Nephron (organoid): ENCODE measurements at regions not wholly inside any gene's neighbourhood (a gene's known extent, or its start where the extent isn't known, plus 50 kb on each side); places are given as distances from the start of the nearest gene placed in this dataset.
A peak's percentile ranks its signal among the peaks of the same experiment; 100 is the strongest.

Experiments
- H3K27ac Mint-ChIP-seq, 3 experiments: 2 replicates each; pipeline ENCODE4 v1.8.0; 2020; ENCODE audit warnings: mixed read lengths in 3 of 3, mild to moderate bottlenecking in 2 of 3, moderate library complexity in 1 of 3
- H3K27me3 Mint-ChIP-seq: 2 replicates; pipeline ENCODE4 v1.8.0; 2021; ENCODE audit warnings: low read depth, mild to moderate bottlenecking, moderate library complexity, mixed read lengths
- H3K36me3 Mint-ChIP-seq: 2 replicates; pipeline ENCODE4 v1.8.0; 2020; ENCODE audit warnings: low read depth, mixed read lengths
- H3K4me1 Mint-ChIP-seq: 2 replicates; pipeline ENCODE4 v1.8.0; 2020; ENCODE audit warnings: mixed read lengths
- H3K4me3 Mint-ChIP-seq, 3 experiments: 2 replicates each; pipeline ENCODE4 v1.8.0; 2020; ENCODE audit warnings: mild to moderate bottlenecking in 3 of 3, mixed read lengths in 3 of 3, moderate library complexity in 2 of 3
- H3K9me3 Mint-ChIP-seq: 2 replicates; pipeline ENCODE4 v1.8.0; 2020; ENCODE audit warnings: mixed read lengths
- CTCF ChIP-seq, 3 experiments: fragments of 200-600 bp; sonication (generic); IDR thresholded peaks; one replicate each; pipeline ENCODE4 v1.5.0; 2021; ENCODE audit warnings: antibody characterized with exemption in 3 of 3; ENCODE audit not compliant: unreplicated experiment in 3 of 3

DNA sequence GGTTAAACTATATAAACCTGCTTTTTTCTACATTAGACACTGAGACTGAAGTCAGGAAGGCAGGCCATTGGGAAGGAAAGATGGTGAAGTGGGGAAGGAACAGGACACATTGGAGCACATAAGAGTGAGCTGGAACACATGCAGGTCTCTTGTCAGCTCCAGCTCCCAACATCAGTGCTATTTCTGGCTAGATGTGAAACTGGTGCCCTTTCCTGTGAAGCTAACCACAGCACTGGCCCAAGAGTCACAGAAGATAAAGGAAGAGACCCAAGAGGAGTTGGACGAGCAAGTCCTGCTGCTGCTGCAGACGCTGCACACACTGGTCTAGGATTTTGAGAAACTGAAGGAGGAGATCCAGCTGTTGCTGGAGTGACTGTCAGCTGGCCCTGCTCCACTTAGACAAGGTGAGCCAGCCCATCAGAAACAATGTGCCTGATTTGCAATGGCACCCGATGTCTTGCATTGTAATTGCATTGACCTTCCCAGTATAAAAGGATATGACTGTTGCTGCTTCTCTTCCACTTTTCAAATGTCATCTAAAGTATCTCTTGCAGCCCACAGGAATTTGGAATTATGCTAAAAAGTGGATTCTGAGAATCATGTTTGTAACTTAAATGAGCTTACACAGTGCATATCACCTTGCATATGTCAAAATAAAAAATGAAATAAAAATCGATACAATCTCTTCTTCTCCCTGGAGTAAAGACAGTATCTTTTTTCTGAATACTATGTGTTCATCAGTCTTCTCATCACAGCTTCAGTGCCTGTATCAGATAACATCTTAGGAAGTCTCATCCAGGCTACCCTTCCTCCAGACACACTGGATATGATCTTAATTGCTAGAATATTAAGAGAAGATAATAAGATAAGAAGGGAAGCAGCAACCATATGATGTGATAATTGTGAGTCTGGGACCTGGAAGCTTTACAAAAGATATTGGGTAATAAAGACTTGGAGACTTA lies 230.7 kb upstream of the SPRY2 start:
- Mint-ChIP-seq H3K9me3 (no peaks in the 10 kb centered on the region), H3K27me3 (peaks cover 3% of the 10 kb centered on the region), H3K4me3 (no peak overlapping the region), H3K4me1 (peaks cover 10% of the 10 kb centered on the region), H3K36me3 (no peaks in the 10 kb centered on the region), H3K27ac (peak overlapping the region in 1 of 3 experiments; percentile 39)
- TF ChIP-seq CTCF (IDR thresholded peaks at IDR 0.05; ENCODE audit: unreplicated experiment in 3 of 3), result no peak

DNA sequence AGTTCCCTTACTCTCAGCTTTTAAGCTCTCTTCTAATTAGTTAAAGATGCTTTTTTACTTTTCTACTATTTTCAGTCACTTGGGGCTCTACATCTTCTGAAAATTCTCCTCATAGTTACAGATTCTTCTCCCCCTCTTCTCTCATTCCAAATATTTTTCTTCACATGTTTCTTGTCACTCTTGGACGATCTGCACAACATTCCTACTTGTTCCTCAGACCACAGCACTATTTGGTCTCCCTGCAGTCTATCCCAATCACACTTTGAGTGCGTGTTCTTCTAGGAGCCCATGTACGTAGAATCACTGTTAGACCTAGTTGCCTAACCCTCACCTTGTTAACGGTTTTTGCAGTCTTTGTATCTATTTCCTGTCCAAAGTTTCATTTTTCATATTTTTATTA lies 222.5 kb upstream of the SPRY2 start:
- Mint-ChIP-seq H3K9me3 (no peaks in the 10 kb centered on the region), H3K36me3 (no peaks in the 10 kb centered on the region), H3K4me3 (no peak overlapping the region), H3K27me3 (peaks cover 5% of the 10 kb centered on the region), H3K4me1 (peaks cover 41% of the 10 kb centered on the region), H3K27ac (peak overlapping the region; percentile 41 to 62 (median 51))
- TF ChIP-seq CTCF (IDR thresholded peaks at IDR 0.05; ENCODE audit: unreplicated experiment in 3 of 3), result no peak

DNA sequence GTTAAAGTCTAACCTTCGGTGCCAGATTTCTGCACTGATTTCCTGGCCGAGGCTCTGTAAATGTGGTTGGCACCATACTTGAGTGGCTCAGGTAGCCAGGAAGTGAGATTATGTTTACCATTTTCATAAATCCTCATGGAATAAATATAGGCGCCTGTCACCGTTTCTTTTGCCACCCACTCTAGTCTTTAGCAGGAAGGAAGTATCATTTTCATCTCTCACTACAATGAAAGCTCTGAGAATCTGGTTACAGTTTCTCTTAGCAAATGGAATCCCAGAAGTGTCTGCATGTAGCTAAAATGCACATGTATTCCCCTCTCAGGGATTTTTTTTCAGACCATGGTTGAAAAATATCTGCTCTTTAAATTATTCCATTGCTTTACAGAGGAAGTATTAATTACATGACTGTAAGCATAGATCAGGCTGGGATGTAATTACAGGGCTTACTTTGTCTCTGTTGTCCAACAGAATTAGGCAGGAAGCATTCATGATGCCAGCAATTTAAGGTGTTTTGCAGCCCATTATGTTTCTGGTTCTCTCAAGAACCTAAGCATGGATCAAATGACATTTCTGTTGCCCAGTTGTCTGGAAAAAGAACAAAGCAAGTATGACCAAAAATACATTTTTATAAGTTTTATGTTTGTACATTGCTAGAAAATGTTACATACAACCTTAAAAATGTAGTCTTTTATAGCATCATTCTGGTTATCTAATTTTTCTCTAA lies 221.7 kb upstream of the SPRY2 start:
- H3K36me3 Mint-ChIP-seq, result no peaks in the 10 kb centered on the region
- H3K27ac Mint-ChIP-seq, result peak overlapping the region; percentile 4 to 51 (median 27)
- H3K27me3 Mint-ChIP-seq, result peaks cover 5% of the 10 kb centered on the region
- H3K9me3 Mint-ChIP-seq, result no peaks in the 10 kb centered on the region
- peak overlapping the region in 1 of 3 experiments; percentile 70 for H3K4me3 Mint-ChIP-seq
- peaks cover 47% of the 10 kb centered on the region for H3K4me1 Mint-ChIP-seq
- TF ChIP-seq CTCF (IDR thresholded peaks at IDR 0.05; ENCODE audit: unreplicated experiment in 3 of 3), result no peak

DNA sequence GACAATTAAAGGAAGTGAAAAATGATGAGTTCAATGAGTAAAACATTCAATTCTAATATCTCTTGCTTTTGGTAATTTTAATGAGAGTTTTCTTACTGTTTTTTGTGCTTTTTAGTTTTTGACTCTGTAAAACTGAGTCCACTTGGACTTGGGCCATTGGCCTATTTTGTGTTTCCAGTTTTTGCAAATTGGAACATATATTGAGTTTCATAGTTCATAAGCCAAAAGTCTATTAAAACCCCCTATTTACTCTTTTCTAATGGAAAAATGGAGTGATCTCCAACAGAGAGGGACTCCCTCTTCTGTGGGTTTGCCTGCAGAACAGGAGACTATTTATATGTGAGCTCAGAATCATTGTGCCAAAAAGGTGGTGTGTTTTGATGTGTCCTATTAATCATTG lies 219.7 kb upstream of the SPRY2 start:
- H3K27me3 Mint-ChIP-seq, result peaks cover 5% of the 10 kb centered on the region

DNA sequence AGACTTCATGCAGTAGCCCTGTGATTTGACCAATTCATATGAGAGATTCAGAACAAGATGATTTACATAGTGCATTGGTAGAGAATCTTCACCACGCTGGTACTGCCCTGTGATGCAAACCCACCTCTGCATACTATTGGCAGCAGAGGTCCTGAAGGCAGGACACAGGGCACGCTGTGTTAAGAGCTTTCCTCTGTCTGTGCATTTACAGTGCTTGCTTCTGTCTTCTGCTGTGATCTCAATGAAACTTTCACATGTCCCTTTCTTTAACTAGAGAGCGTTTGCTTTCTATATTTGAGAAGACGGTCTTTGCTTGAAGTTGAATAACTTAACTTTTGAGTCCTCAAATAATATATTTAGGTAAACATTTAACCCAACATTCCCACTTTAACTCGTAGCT lies 219.0 kb upstream of the SPRY2 start:
- H3K4me3 Mint-ChIP-seq, result no peak overlapping the region
- H3K27ac Mint-ChIP-seq, result peak overlapping the region; percentile 4 to 79 (median 51)
- H3K27me3 Mint-ChIP-seq, result peaks cover 5% of the 10 kb centered on the region
- H3K9me3 Mint-ChIP-seq, result no peaks in the 10 kb centered on the region
- H3K4me1 Mint-ChIP-seq, result peaks cover 54% of the 10 kb centered on the region
- no peak for TF ChIP-seq CTCF (IDR thresholded peaks at IDR 0.05; ENCODE audit: unreplicated experiment in 3 of 3)
- no peaks in the 10 kb centered on the region for H3K36me3 Mint-ChIP-seq

More for the DNA sequence above, 219.7 kb upstream of the SPRY2 start:
- no peak for TF ChIP-seq CTCF (IDR thresholded peaks at IDR 0.05; ENCODE audit: unreplicated experiment in 3 of 3)
- Mint-ChIP-seq H3K36me3 (no peaks in the 10 kb centered on the region), H3K9me3 (no peaks in the 10 kb centered on the region), H3K4me1 (peaks cover 52% of the 10 kb centered on the region), H3K27ac (peak overlapping the region; percentile 4 to 79 (median 51)), H3K4me3 (no peak overlapping the region)
